COLO668 (cell line): ENCODE measurements at regions not wholly inside any gene's neighbourhood (a gene's known extent, or its start where the extent isn't known, plus 50 kb on each side); places are given as distances from the start of the nearest gene placed in this dataset.

Experiments
- DNase-seq: peaks from one replicate; lab custom pipeline; 2025; ENCODE audit not compliant: unreplicated experiment; lab: John Stamatoyannopoulos, UW

- peak; percentile 69 for DNase-seq
Measured at GRCh38 chr2:71277536-71278103, 50.7 kb upstream of the PAIP2B start.

GRCh38 chr2:71277147-71277475 is 50.2 kb upstream of the PAIP2B start:
- no peak for DNase-seq

GRCh38 chr2:71276311-71277146 is 49.6 kb upstream of the PAIP2B start:
- DNase-seq: peak; percentile 97
